ENCODE measurements at regions not wholly inside any gene's neighbourhood (a gene's known extent, or its start where the extent isn't known, plus 50 kb on each side); places are given as distances from the start of the nearest gene placed in this dataset.
"Not testable (repeated sequence)": the region's sequence is repeated elsewhere in the genome, so short reads cannot be mapped to it uniquely, and the experiment has no call there.

GRCh38 chr12:19771858-19772257 lies 332.6 kb downstream of the AEBP2 start:
- DNase-seq (ENCODE audit: low read depth in 2 of 2), result no peak

- DNase-seq (ENCODE audit: low read depth in 2 of 2), result no peak
Observed at GRCh38 chr12:19772776-19773175, 333.5 kb downstream of the AEBP2 start.

GRCh38 chr12:19775241-19775640 lies 335.9 kb downstream of the AEBP2 start:
- no peak for DNase-seq (ENCODE audit: low read depth in 2 of 2)

DNA sequence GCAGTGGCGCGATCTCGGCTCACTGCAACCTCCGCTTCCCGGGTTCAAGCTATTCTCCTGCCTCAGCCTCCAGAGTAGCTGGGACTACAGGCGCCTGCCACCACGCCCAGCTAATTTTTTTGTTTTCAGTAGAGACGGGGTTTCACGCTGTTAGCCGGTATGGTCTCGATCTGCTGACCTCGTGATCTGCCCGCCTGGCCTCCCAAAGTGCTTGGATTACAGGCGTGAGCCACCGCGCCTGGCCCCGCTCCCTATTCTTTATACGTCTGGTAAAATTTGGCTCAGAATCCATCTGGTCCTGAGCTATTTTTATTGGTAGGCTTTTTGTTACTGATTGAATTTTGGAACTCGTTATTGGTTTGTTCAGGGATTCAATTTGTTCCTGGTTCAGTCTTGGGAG lies 336.7 kb downstream of the AEBP2 start:
- not testable (repeated sequence) for DNase-seq (ENCODE audit: low read depth in 2 of 2)

DNA sequence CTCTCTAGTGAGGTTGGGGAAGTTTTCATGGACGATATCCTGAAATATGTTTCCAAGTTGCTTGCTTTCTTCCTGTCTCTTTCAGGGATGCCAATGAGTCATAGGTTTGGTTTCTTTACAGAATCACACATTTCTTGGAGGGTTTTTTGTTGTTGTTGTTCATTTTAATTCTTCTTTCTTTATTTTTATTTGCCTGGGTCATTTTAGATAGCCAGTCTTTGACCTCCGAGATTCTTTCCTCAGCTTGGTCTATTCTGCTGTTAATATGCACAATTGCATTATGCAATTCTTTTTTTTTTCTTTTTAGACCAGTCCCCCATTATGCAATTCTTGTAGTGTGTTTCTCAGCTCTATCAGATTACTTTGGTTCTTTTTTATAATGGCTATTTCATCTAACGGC lies 338.9 kb downstream of the AEBP2 start:
- DNase-seq (ENCODE audit: low read depth in 2 of 2), result no peak

- DNase-seq (ENCODE audit: low read depth in 2 of 2), result no peak
Observed at GRCh38 chr12:19778797-19779196, 339.5 kb downstream of the AEBP2 start.

- DNase-seq (ENCODE audit: low read depth in 2 of 2), result no peak
Observed at GRCh38 chr12:19779395-19780056, 340.2 kb downstream of the AEBP2 start.

GRCh38 chr12:19780460-19780859 lies 341.2 kb downstream of the AEBP2 start:
- DNase-seq (ENCODE audit: low read depth in 2 of 2), result no peak

DNA sequence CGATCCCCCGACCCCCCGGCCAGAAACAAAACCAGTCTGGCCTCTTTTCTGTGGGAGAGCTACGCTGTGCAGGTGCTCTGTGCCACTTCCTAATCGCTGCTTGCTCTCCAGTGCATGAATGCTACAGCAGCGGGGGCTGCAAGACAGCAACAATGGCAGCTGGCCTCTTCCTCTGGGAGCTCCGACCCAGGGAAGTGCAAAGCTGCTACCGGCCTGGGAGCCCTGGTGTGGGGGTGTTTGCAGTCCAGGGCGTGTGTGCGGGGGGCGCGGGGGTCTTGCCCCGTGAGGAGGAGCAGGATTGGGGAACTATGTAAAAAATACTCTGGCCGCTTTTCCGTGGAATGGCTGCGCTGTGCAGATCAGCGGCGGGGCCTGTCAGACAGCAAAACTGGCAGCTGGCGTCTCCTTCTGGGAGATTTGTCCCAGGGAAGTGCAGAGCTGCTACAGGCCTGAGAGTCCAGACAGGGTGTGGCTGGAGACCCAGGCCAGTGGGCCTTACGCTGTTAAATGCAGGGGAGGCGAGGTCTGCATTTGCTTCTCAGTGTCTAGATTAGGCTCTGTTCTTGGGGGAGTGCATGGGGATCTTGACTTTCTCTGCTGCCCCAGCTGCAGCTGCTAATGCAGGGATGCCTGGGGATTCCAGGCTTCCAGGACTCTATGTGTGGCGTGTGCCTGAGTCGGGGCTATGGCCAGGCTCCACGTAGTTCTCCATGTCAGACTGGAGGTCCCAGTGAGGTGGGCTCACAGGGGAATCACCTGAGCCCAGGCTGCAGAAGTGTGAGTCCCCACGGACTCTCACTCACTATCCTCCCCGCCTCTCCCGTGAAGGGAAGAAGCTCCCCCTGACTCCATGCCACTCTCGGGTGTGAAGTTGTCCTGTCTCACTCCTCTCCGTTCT lies 344.5 kb downstream of the AEBP2 start:
- DNase-seq (ENCODE audit: low read depth in 2 of 2), result no peak

DNA sequence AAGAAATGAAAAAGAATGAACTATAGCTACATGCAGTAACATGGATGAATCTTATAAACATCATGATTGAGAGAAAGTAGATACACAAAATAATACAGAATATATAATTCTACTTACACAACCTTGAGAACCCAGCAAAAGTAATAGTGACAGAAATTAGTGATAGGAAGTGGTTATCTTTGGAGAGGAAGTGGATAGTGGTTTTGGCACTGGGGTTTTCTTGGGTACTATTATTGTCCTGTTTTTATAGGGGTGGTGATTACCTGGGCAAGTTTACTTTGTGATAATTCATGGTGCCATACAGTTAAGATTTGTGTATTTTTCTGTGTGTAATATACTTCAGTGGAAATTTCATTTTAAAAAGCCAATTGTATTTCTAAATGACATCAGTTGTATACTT lies 352.7 kb downstream of the AEBP2 start:
- no peak for DNase-seq (ENCODE audit: low read depth in 2 of 2)

DNA sequence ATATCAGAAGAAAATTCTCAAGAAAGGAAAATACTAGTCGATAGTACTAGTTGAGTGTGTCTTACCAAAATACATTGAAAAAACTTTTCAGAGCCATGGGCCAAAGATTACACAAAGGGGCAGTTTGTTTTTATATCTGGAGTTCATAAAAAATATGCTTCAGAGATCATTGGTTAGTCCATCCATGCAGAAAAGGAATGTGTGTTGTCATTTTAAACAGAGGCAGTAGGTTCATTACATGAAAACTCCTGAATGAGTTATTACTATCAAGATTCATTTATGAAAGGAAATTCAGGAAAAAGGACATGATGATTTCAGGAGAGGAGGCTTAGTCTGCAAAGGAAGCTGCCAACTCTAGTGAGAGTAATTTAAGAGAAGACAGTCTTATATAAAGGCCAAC lies 354.8 kb downstream of the AEBP2 start:
- no peak for DNase-seq (ENCODE audit: low read depth in 2 of 2)

- DNase-seq (ENCODE audit: low read depth in 2 of 2), result no peak
Observed at GRCh38 chr12:19799216-19799615, 359.9 kb downstream of the AEBP2 start.

DNA sequence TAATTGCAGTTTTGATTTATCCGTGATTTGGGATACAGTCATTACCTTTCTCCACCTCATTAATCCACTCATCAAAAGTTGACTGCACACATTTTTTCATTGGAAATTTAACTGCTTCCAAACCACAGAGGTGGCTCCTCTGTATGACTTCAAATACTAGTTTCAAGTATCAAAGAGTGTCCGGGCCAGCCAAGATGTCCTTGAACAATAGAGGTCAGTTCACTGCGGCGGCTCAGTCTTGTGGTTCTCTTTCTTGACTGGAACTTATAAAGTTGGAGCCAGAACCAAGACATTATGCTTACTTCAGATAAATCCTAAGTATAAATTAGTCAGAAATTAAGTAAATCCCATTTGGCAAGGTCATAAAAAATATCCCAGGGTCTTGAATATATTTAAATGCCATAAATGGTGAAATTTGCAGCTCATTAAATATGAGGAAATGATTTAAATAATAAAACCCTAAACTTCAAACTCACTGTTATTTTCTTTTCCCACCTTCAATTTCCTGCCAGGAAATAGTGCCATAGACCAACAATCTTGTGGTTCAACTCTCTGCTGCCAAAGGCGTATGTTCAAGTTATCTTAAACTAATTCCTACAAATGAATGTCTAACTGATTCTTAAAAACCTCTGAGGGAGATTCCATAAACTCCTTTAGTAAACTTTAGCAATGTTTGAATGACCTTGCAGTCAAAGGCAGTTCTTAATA lies 360.8 kb downstream of the AEBP2 start:
- no peak for DNase-seq (ENCODE audit: low read depth in 2 of 2)

DNA sequence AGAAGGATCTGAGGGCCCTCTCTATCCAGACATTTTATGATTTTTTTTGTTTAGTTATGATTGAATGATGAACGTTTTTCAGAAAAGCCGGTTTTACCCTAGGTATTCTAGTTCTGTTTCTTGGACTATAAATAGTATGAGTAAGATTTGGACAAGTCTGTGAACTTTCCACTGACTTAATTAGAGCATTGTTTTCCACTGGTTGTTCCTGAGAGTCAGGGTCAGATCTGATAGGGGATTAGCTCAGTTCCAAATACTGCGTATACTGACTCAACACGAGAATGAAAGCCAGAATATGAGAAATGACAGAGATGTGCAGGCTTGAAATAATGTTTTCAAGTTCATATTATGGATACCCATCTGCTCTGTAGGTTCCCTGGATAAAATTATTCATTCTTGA lies 361.6 kb downstream of the AEBP2 start:
- DNase-seq (ENCODE audit: low read depth in 2 of 2), result no peak

DNA sequence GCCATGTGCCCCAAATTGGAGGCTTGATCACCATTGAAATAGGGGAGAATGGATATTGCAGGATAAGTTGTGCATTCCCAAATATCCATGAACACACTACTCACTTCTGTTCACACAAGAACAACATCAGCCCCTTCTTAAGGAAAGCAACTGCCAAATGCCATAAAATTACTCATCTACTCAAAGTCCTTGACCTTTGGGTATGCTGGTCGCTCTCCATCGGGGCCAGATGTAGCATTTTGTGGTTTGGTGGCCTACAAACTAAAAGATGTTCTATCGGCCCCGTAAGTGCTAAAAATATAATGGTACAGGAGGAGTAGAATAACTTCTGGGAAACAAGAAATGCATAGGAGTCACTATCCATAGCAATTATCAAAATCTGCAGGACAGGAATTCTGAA lies 362.6 kb downstream of the AEBP2 start:
- no peak for DNase-seq (ENCODE audit: low read depth in 2 of 2)

GRCh38 chr12:19802915-19803314 lies 363.6 kb downstream of the AEBP2 start:
- no peak for DNase-seq (ENCODE audit: low read depth in 2 of 2)

- DNase-seq (ENCODE audit: low read depth in 2 of 2), result no peak
Observed at GRCh38 chr12:19804737-19805136, 365.4 kb downstream of the AEBP2 start.

GRCh38 chr12:19808371-19808770 lies 369.1 kb downstream of the AEBP2 start:
- DNase-seq (ENCODE audit: low read depth in 2 of 2), result no peak

GRCh38 chr12:19810213-19810612 lies 370.9 kb downstream of the AEBP2 start:
- DNase-seq (ENCODE audit: low read depth in 2 of 2), result no peak

DNA sequence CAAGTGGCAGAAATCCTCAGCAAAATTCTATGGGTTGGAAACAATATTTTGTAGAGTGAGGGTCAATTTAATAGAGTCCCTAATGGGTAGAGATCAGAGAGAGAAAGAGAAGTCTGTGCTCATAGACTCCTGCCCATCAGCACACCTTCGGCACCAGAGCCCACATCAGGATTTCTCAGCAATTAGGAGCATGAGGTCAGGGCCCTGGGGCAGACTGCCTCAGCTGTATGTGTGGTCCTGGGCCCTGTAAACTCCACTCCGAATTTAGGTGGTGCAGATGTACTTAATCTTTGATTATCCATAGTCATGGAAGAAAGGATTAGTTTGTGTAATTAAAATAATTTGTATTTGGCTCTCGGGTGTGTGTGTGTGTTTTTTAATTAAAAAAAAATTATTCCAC lies 372.6 kb downstream of the AEBP2 start:
- no peak for DNase-seq (ENCODE audit: low read depth in 2 of 2)

DNA sequence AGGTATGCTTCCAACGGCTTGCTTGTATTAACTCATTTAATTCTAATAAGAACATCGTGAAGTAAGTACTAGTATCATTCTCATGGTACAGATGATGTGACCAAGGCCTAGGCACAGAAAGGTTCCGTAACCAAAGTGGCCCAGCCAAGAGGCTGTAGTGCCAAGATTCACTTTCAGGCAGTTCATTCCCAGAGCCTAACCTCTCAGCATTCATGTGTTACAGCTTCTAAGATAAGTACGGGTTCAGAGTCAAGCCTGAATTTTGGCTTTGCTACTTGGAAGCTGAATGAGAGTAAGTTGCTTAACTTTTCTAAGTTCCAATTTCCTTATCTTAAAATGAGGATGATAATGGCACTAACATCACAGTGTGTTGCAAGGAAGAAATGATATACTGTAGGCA lies 379.9 kb downstream of the AEBP2 start:
- no peak for DNase-seq (ENCODE audit: low read depth in 2 of 2)

DNA sequence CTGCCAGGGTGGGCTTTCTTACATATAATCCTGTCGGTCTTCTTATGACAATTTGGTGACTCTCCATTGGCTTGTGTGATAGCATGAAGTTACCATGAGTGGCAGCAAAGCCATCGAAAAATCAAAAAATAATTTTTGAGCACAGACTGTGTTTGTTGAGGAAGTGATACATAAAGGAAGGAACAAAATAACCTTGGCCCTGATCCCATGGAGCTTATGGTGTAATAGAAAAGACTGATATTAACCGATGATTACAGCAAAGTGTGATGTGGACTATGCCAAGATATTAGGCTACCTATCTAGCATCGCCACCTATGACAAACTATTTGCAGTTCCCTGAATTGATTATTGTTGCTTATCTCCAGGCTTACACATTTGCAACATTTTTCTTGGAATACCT lies 383.2 kb downstream of the AEBP2 start:
- DNase-seq (ENCODE audit: low read depth in 2 of 2), result no peak

DNA sequence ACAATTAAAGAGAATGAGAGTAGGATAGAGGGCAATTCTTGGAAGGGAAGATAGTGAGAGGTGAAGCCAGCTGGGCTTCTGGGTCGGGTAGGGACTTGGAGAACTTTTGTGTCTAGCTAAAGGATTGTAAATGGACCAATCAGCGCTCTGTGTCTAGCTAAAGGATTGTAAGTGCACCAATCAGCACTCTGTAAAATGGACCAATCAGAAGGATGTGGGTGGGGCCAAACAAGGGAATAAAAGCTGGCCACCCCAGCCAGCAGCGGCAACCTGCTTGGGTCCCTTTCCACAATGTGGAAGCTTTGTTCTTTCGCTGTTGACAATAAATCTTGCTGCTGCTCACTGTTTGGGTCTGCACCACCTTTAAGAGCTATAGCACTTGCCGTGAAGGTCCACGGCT lies 384.0 kb downstream of the AEBP2 start:
- DNase-seq (ENCODE audit: low read depth in 2 of 2), result not testable (repeated sequence)
